ENCODE measurements at regions not wholly inside any gene's neighbourhood (a gene's known extent, or its start where the extent isn't known, plus 50 kb on each side); places are given as distances from the start of the nearest gene placed in this dataset.

GRCh38 chr2:21812766-21813165, 689.0 kb downstream of the TDRD15 start:
- TF ChIP-seq CTCF (IDR thresholded peaks at IDR 0.05; ENCODE audit: insufficient read depth, low read length, poor library complexity, severe bottlenecking) (no peak), EZH2phosphoT487 (conservative IDR thresholded peaks at IDR 0.05; ENCODE audit: low read length) (no peak)
